NCI-H526 (cell line): ENCODE measurements at regions not wholly inside any gene's neighbourhood (a gene's known extent, or its start where the extent isn't known, plus 50 kb on each side); places are given as distances from the start of the nearest gene placed in this dataset.
A peak's percentile ranks its signal among the peaks of the same experiment; 100 is the strongest.
"Not testable (repeated sequence)": the region's sequence is repeated elsewhere in the genome, so short reads cannot be mapped to it uniquely, and the experiment has no call there.

Experiments used
- DNase-seq, 2 experiments: peaks; one replicate each; lab custom pipeline; 2025; lab: John Stamatoyannopoulos, UW

GRCh38 chr1:41981796-41982195, 63.1 kb upstream of the HIVEP3 start:
- DNase-seq: no peak

- peak in 1 of 2 experiments; percentile 22 for DNase-seq
Measured at GRCh38 chr1:41980827-41981653, 62.3 kb upstream of the HIVEP3 start.

DNA sequence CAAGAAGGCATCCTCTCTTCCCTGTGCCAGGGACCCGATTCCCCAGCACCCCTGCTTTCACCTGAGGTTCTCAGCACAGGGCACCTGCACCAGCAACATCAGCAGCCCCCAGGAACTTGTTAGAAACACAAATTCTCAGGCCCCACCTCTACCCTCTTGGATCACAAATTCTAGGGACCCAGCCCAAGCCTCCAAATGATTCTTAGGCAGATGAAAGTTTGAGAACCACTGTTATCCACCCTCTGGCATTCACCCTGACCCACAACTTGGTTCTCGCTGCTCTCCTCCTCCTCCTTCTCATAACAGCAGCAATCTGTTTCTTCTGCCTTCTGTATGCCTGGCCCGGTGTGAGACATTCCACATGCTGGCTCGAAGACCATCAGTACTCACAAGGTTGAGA, 60.3 kb upstream of the HIVEP3 start:
- no peak for DNase-seq

GRCh38 chr1:41977326-41977725, 58.6 kb upstream of the HIVEP3 start:
- peak; percentile 31 to 69 for DNase-seq

GRCh38 chr1:41976671-41977070, 57.9 kb upstream of the HIVEP3 start:
- DNase-seq: no peak

DNA sequence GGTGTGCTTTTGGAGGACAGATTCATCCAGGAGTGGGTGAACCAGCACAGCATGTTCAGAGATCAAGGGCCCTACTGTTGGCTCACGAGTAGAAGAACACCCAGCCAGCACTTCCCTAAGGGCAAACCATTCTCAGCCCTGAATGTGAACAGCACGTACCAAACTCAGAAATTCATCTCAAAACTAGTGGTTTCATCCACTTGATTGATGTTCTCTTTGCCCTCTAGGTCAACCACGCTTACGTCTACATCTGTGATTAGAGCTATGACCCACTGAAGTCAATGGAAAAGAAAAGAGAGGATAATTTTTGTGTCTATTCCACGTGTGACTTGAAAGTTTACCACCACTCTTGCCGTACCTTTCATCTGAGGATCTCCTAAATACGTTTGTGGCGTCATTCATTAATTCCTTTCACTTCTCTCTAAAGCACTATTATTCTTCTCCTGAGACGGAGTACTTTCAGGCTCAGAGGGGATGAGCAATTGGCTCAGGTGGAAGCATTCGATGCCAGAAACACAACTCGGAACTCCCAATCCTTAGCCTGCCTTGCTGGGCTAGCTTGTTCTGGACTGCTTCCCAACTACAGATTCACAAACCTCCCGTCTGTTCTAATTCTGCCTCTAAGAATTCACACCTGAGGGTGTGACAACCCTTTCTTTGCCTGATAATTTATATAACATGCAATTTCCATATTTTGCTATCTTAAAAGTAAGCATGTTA, 57.3 kb upstream of the HIVEP3 start:
- no peak for DNase-seq

DNA sequence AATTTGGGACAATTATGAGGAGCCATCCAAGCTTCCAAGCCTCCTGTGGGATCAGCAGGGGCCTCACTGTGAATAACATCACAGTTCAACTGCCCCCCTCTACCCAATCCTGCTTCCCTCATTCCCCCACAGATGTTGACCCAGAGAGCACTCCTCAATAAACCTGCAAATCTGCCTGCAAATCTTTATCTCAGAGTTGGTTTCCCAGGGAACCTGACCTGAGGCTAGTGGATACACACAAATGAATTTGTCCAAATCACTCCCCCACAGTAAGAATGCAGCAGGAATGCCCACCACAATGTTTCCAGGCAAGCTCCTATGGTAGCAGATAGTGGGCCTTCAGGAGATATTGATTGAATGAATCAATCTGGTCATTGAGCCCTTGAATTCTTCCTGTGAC, 56.4 kb upstream of the HIVEP3 start:
- no peak for DNase-seq

GRCh38 chr1:41968557-41968956, 49.8 kb upstream of the HIVEP3 start:
- DNase-seq: not testable (repeated sequence)
